Inflammatory macrophage treated with lipopolysaccharide for 4 hours (primary cell): ENCODE measurements at regions not wholly inside any gene's neighbourhood (a gene's known extent, or its start where the extent isn't known, plus 50 kb on each side); places are given as distances from the start of the nearest gene placed in this dataset.
A peak's percentile ranks its signal among the peaks of the same experiment; 100 is the strongest.

Experiments used
- DNase-seq: peaks from one replicate; pipeline ENCODE4 v3.0.0-alpha.2; 2020

GRCh38 chr10:47053081-47053798 is 142.0 kb downstream of the PTPN20 start:
- no peak for DNase-seq

DNA sequence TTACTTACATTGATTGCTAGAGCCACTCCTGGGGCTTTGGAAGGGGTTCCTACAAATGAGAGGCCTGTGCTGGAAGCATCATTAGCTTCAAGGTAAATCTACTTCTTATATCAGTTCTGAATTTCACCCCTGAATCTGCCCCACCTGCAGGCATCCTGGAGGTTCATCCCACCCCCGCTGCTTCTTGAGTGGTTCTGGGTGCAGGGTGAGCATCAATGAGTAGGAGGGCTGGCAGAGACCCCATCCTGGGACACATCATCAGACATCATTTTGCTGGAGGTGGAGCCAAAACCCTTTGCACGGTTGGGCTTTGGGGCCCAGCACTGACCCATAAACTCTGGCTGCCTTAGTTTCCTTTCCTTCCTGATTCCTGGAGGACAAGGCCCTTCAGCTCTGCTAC is 143.7 kb downstream of the PTPN20 start:
- DNase-seq = no peak

DNA sequence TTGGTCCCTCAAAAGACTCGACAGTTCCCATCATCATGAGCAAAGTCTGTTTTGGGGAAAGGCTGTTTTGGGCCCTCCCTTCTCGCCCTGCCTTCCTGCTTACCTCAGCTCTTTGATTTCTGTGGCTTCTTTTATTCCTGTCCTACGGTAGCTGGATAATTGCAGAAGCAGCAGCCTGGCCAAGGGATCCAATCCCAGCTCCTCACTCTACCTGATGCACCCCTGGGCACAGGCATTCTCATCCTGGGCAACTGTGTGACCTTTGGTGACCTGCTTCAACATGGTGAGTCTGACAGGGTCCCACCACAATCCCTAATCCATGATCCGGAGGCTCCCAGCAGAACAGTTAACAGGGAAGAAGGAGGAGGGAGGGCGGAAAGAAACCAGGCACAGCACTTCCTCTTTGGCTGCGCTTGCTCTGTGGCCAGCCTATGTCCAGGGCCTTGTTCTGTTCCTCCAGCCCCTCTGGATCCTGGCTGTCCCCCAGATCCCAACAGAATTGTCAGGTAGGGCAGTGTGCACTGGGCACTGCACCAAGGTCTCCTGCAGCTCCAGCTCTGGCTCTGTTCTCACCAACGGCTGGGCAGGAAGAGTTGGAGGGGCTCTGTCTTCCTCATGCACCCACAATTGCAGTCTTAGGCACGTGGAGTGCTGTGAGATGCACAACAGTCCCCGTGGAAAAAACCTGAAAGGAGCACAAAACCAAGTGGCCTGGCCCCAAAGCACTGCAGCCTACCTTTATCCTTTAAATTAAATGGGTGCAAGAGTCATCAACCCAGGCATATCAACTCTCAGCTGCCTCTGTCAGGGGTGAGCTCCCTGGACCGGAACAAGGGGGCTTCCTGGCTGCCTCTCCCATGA is 144.4 kb downstream of the PTPN20 start:
- peak; percentile 11 for DNase-seq

GRCh38 chr10:47056247-47056510 is 145.0 kb downstream of the PTPN20 start:
- no peak for DNase-seq

- no peak for DNase-seq
These were observed 146.2 kb downstream of the PTPN20 start for GRCh38 chr10:47057471-47057870.

DNA sequence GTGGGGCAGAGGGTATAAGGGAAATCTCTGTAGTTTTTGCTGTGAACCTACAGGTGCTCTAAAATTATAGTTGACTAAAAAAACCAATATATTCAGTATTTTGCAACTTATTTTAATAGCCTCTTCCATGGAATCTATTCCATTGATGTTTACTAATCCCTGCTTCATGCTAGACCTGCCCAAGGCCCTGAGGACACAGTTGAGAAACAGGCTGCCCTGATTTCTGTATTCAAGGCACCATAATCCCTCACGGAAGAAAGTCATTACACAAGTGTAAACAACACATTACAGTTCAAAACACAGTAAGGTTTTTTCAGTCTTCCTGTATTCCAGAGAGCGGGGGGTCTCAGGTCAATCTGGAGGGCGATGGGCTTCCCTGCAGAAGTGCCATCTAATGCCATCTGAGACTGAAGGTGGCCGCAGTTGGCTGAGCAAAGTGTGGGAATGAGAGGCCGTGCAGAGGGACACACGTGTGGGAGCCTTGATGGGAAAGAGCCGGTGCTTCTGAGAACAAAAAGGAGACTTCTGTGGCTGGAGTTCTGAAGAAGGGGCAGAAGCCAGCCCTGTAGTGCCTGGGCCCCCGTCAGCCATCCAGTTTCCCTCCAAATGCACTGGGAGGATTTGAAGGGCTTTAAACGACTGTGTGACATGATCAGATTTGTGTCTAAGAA is 146.9 kb downstream of the PTPN20 start:
- no peak for DNase-seq

DNA sequence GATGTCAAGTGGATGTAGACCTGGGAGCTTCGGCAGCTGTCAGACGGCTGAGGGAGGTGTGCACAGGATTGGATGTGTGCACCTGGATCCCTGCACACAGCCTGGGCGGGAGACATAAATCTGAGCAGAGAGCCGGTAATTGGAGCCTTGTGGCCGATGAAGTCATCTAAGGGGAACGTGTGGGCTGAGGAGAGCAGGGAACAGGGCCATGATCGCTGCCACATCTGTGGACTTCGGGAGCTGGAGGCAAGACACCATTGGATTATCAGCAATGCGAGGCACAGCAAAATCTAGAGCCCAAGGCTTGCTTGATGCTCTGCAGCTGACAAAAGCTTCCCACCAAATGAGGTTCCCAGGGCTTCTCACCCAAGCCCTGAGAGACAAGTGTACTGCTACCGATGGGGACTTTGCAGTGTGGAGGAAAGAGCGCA is 147.7 kb downstream of the PTPN20 start:
- no peak for DNase-seq

DNA sequence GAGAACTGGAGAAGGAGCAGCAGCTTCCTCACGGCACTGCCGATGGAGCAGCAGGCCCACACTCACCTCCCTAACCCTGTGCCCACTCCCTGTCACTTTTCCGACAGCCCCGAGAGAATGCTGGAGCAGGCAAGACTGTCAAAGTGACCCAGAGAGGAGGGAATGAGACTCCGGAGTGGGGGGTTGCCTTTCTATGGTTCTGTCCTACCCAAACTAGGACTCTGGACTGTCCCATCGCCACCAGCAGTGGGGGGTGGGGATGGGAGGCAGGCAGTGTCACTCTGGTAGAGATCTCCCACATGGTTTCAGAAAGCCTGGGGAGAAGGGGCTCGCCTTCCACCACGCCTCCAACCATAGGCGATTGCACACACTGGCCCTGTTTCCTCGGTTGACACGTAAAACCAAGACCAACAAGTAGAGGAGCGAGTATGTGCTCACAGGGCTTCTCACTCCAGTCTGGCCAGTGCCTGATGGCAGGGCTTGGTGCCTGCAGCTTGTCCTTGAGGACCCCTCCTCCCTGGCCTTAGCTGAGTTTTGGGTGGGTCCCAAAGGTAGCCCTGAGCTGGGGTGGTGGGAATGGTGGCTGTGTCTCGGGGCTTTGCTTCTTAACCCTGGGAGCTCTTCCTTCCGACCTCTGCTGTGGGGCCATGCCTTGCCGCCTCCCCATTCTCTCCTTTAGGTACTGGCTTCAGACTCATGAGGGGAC is 148.5 kb downstream of the PTPN20 start:
- no peak for DNase-seq

- DNase-seq = no peak
These were observed 149.1 kb downstream of the PTPN20 start for GRCh38 chr10:47060356-47060755.

GRCh38 chr10:47060993-47061500 is 149.8 kb downstream of the PTPN20 start:
- no peak for DNase-seq

GRCh38 chr10:47061776-47062175 is 150.5 kb downstream of the PTPN20 start:
- DNase-seq = no peak

DNA sequence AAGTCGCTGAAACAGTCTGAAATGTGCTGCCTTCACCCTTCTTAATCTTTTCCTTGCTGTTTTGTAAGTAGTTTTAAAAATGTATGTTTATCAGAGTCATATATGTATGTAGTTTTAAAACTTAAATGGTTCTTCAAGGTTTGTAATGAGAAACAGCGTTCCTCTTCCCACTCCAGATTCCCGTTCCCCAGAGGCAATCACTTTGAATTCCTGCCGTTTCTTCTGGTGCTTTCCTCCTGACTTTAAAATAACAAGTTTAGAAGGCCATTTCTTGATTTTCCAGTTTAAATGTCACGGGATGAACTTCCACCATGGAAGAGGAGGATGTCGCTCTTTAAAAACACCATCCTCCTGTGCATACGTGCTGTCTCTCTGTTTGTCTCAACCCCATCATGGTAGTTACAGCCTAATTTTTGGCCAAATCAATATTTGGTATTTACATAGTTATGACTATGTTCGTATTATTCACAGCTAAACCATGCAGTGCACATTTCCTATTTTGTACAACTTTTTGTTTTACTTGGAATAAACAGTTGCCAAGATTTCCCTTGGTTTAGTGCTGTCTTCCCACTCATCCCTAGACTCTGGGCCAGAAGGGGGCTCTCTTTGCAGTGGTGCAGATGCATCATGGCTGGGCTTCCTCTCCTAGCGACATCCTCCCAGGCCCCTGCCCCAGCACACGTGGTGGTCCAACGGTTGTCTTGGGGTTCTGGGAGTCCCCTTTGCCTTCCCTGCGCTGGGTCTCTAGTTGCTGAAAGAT is 151.4 kb downstream of the PTPN20 start:
- DNase-seq = no peak

- no peak for DNase-seq
These were observed 152.6 kb downstream of the PTPN20 start for GRCh38 chr10:47063858-47064257.

GRCh38 chr10:47065903-47066302 is 154.7 kb downstream of the PTPN20 start:
- DNase-seq = no peak

GRCh38 chr10:47067949-47068940 is 157.0 kb downstream of the PTPN20 start:
- no peak for DNase-seq

GRCh38 chr10:47070541-47070940 is 159.3 kb downstream of the PTPN20 start:
- no peak for DNase-seq

GRCh38 chr10:47071891-47072290 is 160.7 kb downstream of the PTPN20 start:
- peak; percentile 13 for DNase-seq

GRCh38 chr10:47073967-47074366 is 162.7 kb downstream of the PTPN20 start:
- DNase-seq = no peak

- peak; percentile 53 for DNase-seq
These were observed 165.7 kb downstream of the PTPN20 start for GRCh38 chr10:47076949-47077361.

- DNase-seq = no peak
These were observed 166.2 kb downstream of the PTPN20 start for GRCh38 chr10:47077386-47077785.

DNA sequence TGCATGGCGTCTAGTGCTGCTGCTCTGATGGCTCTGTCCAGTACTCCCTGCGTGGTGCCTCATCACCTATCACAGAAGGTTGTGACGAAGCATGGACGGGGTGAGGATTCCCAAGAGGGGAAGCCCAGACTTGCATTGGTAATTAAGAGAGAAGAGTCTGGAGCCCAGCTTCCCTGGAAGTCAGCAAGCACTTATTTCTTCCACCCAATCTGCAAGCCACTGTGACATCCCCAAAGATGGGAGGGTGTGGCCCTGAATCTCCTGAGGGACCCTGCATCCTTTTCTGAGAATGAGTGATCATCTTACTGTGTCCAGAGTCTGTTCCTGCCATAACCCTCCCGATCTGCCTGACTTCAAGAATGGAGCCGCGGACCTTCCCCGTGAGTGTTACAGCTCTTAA is 166.7 kb downstream of the PTPN20 start:
- DNase-seq = no peak
